ENCODE measurements at regions not wholly inside any gene's neighbourhood (a gene's known extent, or its start where the extent isn't known, plus 50 kb on each side); places are given as distances from the start of the nearest gene placed in this dataset.

DNA sequence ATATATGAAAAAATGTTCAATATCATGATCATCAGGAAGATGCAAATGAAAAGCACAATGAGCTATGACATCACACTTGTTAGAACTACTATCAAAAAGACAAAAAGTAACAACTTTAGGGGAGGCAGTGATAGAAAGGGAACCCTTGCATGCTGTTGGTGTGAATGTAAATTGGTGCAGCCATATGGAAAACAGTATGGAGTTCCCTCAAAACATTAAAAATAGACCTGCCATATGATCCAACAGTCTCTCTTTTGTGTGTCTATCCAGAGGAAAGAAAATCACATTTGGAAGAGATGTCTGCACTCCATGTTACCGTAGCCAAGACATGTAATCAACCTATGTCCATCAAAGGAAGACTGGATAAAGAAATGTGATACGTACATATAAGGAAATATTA lies 92.3 kb upstream of the ALKAL2 start:
- no peak for DNase-seq (ENCODE audit: low read depth)
- TF ChIP-seq, protein P1, sequence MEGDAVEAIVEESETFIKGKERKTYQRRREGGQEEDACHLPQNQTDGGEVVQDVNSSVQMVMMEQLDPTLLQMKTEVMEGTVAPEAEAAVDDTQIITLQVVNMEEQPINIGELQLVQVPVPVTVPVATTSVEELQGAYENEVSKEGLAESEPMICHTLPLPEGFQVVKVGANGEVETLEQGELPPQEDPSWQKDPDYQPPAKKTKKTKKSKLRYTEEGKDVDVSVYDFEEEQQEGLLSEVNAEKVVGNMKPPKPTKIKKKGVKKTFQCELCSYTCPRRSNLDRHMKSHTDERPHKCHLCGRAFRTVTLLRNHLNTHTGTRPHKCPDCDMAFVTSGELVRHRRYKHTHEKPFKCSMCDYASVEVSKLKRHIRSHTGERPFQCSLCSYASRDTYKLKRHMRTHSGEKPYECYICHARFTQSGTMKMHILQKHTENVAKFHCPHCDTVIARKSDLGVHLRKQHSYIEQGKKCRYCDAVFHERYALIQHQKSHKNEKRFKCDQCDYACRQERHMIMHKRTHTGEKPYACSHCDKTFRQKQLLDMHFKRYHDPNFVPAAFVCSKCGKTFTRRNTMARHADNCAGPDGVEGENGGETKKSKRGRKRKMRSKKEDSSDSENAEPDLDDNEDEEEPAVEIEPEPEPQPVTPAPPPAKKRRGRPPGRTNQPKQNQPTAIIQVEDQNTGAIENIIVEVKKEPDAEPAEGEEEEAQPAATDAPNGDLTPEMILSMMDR (IDR thresholded peaks at IDR 0.05; ENCODE audit: insufficient read depth, low read depth, low read length, missing control alignments), result no peak
- no peak overlapping the region for H3K4me3 ChIP-seq (ENCODE audit: low read depth, low read length)

DNA sequence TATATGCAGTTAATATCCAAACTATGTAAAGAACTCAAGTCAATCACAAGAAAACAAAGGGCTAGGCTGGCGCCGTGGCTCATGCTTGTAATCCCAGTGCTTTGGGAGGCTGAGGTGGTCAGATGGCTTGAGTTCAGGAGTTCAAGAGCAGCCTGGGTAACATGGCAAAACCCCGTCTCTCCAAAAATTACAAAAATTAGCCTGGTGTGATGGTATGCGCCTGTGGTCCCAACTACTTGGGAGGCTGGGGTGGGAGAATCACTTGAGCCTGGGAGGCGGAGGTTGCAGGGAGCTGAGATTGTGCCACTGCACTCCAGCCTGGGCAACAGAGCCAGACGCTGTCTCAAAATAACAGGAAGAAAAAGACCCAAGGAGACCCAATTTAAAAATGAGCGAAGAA lies 91.9 kb upstream of the ALKAL2 start:
- TF ChIP-seq, protein P1 (IDR thresholded peaks at IDR 0.05; ENCODE audit: insufficient read depth, low read depth, low read length, missing control alignments), result no peak
- H3K4me3 ChIP-seq (ENCODE audit: low read depth, low read length), result no peak overlapping the region
- DNase-seq (ENCODE audit: low read depth), result no peak

DNA sequence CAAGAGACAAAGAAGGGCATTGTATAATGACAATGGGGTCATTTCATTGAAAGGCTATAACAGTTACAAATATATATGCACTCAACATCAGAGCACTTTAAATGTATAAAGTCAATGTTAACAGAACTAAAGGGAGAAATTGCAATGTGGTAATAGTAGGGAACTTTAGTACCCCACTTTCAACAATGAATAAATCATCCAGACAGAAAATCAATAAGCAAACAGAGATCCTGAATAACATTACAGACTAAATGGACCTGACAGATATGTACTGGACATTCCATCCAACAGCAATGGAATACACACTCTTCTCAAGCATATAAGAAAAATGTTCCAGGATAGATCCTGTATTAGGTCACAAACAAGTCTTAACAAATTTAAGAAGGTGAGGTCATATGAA lies 90.5 kb upstream of the ALKAL2 start:
- H3K4me3 ChIP-seq (ENCODE audit: low read depth, low read length), result no peak overlapping the region
- no peak for DNase-seq (ENCODE audit: low read depth)
- TF ChIP-seq, protein P1 (IDR thresholded peaks at IDR 0.05; ENCODE audit: insufficient read depth, low read depth, low read length, missing control alignments), result no peak

DNA sequence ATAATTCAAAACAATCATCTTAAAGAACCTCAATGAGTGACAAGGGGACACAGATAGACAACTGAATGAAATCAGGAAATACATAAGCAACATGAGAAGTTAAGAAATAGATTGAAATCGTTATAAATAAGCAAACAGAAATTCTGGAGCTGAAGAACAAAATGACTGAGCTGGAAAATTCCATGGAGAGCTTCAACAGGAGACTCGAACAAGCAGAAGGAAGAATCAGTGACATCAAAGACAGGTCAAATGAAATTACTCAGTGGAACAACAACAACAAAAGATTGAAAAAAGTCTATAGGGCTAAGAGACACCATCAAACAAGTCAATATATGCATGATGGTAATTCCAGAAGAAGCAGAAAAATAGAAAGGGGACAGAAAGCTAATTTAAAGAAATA lies 89.5 kb upstream of the ALKAL2 start:
- TF ChIP-seq, protein P1 (IDR thresholded peaks at IDR 0.05; ENCODE audit: insufficient read depth, low read depth, low read length, missing control alignments), result no peak
- DNase-seq (ENCODE audit: low read depth), result no peak

DNA sequence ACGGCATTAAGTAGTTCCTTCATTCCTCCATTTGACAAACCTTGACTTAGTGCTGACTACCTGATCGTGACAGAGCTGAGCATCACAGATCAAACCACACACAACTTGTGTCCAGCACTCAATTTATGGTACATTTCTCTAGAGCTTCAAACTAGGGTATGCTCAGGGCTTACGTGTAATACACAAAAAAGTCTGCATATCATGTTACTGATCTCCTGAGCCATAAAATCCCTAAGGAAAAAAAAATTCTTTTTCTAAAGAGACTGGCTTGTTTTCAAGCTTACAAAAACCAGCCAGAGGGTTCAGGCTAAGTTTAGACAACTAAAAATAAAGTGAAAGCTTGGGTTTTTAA lies 88.0 kb upstream of the ALKAL2 start:
- no peak for DNase-seq (ENCODE audit: low read depth)
- no peak overlapping the region for H3K4me3 ChIP-seq (ENCODE audit: low read depth, low read length)
- TF ChIP-seq, protein P1 (IDR thresholded peaks at IDR 0.05; ENCODE audit: insufficient read depth, low read depth, low read length, missing control alignments), result no peak

More for the DNA sequence above, 89.5 kb upstream of the ALKAL2 start:
- no peak overlapping the region for H3K4me3 ChIP-seq (ENCODE audit: low read depth, low read length)

DNA sequence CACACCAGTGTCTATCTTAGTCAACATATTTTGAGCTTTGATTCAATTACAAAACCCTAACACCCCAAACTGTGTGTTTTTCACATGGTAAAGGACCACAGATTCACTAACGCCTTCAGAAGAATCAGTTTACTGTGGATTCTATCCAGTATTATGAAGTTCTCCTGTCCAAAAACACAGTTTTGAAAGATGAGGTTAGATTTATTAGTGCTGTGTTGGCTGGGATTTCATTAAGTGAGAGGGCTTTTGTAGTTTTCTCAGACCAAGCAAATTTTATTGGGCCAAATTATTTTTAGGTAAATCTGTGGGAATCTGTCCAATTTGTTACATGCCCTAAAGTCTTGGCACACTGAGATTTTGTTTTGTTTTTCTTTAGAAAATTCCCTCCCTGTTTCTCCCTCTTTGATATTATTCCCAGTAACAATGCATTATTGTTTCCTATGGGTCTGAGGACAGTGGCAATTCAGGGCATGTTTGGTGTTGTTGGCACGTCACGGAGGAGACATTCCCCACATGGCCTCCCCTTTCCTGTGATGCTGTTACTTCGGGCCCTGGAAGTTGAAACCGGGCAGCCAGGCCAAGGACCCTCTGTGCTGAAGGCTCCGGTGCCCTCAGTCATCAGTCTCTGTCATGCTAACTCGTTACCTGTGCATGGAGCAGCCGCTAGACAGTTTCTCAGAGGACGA lies 87.5 kb upstream of the ALKAL2 start:
- DNase-seq (ENCODE audit: low read depth), result no peak
- no peak overlapping the region for H3K4me3 ChIP-seq (ENCODE audit: low read depth, low read length)
- TF ChIP-seq, protein P1 (IDR thresholded peaks at IDR 0.05; ENCODE audit: insufficient read depth, low read depth, low read length, missing control alignments), result no peak

DNA sequence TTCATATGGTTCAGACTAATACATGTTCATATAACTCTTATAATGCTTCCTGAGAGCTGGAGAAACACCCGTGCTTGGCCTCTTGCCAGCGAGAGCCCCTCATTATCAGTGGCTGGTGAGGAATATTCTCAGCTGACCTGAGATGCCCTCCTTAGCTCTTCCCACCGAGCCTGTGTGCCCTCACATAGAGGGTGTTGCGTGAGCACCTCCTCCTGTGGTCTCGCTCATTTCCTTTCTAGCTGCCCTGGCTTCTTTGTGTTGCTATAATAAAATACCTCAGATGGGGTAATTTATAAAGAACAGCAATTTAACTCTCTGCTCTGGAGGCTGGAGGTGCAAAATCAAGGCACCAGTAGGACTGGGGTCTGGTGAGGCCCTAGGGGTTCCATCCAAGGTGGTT lies 80.5 kb upstream of the ALKAL2 start:
- H3K4me3 ChIP-seq (ENCODE audit: low read depth, low read length), result no peak overlapping the region
- DNase-seq (ENCODE audit: low read depth), result no peak
- TF ChIP-seq, protein P1 (IDR thresholded peaks at IDR 0.05; ENCODE audit: insufficient read depth, low read depth, low read length, missing control alignments), result no peak
